Activated CD8-positive, alpha-beta memory T cell treated with anti-CD3 and anti-CD28 coated beads, Interleukin-2, amount 50 U/mL, for 4 hours (primary cell): ENCODE measurements at regions not wholly inside any gene's neighbourhood (a gene's known extent, or its start where the extent isn't known, plus 50 kb on each side); places are given as distances from the start of the nearest gene placed in this dataset.

Experiments used
- DNase-seq: peaks from one replicate; pipeline ENCODE4 v3.0.0-alpha.2; 2020

DNA sequence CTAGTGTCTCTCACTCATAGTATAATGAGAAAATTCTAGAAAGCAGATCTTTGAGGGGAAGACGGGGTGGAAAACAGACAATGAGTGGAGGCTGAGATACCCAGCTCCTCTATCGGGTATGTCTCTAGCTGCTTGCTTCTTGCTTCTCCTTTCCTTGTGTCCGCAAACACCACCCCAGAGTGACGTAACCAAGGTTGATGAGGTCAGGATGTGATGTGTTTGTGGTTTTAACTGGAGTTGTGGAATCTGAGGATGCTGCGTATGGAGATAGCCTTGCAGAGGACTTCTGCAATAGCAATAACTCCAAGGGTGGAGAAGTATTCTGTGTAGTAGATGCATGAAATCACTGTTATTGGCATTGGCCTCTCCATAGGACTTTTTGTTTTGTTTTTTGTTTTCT lies 132.7 kb upstream of the IFNGR1 start:
- no peak for DNase-seq

DNA sequence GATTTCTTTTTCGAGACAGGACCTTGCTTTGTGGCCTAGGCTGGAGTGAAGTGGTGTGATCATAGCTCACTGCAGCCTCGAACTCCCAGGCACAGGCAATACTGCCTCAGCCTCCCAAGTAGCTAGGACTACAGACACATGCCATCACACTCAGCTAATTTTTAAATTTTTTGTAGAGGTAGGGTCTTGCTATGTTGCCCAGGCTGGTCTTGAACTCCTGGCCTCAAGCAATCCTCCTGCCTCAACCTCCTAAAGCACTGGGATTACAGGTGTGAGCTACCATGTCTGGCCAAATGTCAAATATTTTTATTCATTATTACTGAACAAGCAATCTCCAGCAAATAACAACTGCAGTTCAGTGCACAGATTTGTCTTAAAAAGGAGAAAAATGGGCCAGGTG lies 131.7 kb upstream of the IFNGR1 start:
- no peak for DNase-seq

- DNase-seq = no peak
These were observed 131.0 kb upstream of the IFNGR1 start for GRCh38 chr6:137349856-137350830.

- no peak for DNase-seq
These were observed 129.6 kb upstream of the IFNGR1 start for GRCh38 chr6:137348777-137349176.

GRCh38 chr6:137343241-137343640 lies 124.1 kb upstream of the IFNGR1 start:
- DNase-seq = no peak

DNA sequence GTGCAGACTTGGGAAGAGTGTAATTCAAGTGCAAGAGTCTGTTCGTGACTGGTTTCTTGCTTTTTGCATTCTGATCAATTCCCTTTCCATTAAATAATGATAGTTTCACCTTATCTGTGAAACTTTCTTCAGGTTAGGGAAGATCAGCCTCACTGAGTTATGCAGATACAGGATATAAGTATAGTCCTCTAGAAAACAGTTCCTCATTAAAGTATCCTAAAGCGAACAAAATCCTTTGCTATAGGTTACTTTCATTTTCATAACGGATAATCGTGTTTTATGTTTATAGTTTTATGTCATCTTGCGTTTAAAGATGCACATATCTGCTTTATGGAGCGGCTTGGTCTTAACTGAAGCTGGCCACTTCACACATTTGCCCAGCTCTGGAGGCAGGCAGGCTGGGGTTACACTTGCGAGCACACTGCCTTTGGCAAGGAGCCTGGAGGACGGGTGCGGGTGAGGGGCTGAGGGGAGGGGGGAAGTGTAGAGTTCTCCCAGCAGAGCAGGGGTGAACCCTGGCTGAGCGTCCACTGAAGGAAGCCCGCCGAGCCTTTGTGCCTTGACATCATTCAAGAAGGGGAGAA lies 123.5 kb upstream of the IFNGR1 start:
- DNase-seq = no peak

GRCh38 chr6:137341681-137342195 lies 122.6 kb upstream of the IFNGR1 start:
- peak; percentile 58 for DNase-seq

DNA sequence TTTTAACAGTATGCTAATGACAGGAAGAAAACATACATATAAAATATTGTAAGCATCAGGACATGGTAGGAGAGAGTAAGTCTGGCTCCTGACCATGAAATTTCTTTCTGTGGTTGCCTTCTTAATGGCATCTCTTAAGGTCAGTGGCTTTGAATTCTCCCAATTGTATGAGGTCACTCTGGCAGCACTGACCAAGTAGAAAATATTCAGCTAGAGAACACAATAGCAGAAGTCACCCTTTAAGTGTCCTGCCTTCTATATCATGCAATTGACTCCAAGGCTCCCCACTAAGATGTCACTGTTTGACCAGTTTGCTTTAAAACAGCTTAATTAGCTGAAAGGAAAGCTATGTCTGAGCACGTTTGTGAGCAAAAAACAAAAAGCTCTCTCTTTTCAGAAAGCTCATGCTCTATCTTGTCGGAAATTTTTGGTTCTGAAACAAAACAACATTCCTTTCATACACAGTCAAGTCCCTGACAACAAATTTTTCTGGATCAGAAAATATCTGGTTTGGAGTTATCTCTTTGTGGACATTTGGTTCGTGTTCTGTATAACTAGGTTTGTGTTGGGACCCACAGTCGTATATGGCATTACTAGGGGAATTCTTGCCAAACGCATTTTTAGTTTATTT lies 120.9 kb upstream of the IFNGR1 start:
- no peak for DNase-seq

GRCh38 chr6:137334884-137335283 lies 115.7 kb upstream of the IFNGR1 start:
- no peak for DNase-seq

DNA sequence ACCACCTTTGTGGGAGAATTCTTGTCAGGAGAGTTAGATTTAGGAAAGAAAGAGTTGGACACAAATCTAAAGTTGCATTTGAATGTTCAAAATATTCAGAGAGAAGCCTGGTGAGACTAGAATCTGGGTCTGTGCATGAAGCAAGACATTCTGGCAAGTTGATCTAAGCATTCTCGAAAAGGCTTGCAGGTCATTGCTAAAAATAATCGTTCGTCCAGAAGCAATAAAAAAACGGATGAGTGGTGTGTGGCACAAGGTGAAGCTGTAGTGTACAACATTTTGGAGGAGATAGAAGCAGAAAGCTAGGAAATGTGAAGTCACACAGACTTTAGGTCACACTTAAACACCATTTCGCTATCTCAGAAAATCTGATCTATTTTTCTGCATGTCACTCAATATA lies 114.9 kb upstream of the IFNGR1 start:
- no peak for DNase-seq

DNA sequence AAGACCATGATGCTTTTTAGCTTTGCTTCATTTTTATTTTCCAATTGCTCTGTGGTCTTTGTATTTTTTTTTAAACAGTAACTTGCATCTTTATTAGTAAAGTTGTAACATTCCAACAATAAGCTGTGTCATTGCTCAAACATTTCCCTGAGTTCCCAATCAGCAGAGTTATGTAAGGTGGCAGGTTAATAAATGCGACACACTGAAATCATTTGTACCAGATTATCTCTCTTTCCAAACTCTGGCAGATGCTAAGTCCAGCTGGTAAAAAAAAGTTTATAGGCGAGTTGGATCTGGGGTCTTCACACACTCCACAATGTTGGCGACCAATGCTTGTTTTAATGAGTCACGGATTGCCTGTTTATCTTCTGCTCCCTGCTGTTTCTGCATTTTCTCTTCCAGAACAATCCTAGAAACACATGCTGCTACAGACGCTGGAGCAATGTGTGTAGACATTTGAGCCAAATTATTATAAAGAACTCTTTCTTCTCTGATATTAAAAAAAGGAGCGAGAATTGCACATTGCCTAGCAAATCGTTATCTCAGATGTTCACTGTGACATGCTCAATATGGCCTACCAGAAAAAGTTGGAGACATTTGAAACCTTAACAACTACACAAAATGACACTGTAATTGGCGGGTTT lies 113.6 kb upstream of the IFNGR1 start:
- no peak for DNase-seq

DNA sequence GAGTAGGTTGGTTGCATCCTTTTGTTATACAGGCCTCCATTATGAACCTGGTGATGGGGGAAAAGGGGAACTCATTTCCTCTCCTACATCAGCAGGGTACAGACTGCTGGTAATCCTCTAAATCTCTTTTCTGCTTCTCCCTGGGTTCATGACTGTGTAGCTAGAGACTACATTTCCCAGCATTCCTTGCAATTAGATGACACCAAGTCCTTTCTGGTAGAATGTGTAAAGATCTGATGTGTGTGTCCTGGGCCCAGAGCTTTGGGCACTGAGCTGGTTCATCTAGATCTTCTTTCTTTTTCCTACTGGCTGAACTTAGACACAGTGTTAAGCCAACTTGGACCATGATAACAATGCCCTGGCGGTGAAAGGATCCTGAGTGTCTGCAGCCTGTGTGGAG lies 104.7 kb upstream of the IFNGR1 start:
- no peak for DNase-seq

- DNase-seq = no peak
These were observed 101.1 kb upstream of the IFNGR1 start for GRCh38 chr6:137320271-137320670.

- no peak for DNase-seq
These were observed 97.4 kb upstream of the IFNGR1 start for GRCh38 chr6:137316626-137317025.

- no peak for DNase-seq
These were observed 95.9 kb upstream of the IFNGR1 start for GRCh38 chr6:137315081-137315480.

- DNase-seq = peak; percentile 70
These were observed 95.0 kb upstream of the IFNGR1 start for GRCh38 chr6:137313928-137314855.

DNA sequence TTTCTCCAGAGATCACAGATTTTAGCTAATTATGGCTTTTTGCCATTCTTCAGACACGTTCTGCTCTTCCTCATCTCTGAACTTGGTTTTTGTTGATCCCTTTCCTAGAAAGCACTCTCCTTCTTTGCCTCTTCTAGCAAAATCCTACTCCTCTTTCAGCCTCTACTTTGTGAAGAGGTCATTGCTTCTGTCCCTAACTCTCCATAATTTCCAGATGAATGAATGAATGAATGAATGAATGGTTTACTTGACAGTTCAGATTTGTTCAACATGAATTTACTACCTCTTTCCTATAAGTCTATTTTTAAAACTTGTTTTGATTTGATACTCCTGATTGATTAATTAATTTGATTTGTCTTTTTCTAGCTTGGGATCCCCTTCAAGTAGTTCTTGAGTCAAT lies 94.0 kb upstream of the IFNGR1 start:
- no peak for DNase-seq

- DNase-seq = no peak
These were observed 92.8 kb upstream of the IFNGR1 start for GRCh38 chr6:137311940-137312339.

DNA sequence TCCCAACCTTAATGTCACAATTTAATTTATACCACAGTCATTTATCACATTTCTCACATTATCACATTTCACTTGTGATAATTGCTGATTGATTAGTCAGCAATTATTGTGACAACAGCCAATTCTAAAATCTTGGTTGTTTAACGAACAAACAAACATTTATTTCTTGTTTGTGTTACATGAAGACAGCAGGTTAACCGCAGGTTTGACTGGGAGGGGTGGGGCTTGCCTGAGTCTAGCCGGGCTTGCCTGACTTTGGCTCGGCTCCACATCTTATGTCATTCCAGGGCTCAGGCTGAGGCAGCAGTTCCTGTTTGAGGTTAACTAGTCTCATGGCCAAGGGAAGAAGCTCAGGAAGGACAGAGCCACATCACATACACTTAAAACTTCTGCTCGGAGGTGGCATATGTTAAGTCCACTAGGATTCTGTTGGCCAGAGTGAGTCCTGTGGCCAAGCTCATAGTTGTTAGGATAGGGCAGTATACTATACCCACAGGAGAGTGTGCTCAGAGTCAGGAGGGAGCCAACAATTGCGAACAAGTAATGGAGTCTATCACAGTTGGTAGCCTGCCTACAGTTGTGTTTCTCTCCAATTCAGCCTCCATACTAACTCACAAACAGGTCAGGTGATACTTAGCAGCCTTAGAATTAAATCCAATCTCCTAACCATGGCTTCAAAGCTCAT lies 90.0 kb upstream of the IFNGR1 start:
- DNase-seq = no peak

- no peak for DNase-seq
These were observed 88.1 kb upstream of the IFNGR1 start for GRCh38 chr6:137307163-137307854.

DNA sequence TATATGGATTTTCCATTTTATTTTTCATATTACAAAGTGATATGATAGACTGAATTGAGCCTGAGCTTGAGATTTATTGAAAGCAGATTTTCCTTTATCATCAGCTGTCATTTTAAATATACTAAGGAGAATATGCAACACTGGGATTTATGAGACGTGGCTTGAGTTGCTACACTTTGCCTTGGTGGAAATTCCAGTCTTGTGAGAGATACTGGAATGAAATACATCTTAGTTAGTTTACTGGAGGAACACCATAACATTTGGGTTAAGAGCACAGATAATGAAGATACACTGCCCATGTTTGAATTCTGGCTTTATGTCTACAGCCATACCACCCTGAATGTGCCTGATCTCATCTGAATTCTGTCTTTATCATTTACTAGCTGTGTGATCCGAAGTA lies 86.5 kb upstream of the IFNGR1 start:
- no peak for DNase-seq
